ENCODE measurements at regions not wholly inside any gene's neighbourhood (a gene's known extent, or its start where the extent isn't known, plus 50 kb on each side); places are given as distances from the start of the nearest gene placed in this dataset.

DNA sequence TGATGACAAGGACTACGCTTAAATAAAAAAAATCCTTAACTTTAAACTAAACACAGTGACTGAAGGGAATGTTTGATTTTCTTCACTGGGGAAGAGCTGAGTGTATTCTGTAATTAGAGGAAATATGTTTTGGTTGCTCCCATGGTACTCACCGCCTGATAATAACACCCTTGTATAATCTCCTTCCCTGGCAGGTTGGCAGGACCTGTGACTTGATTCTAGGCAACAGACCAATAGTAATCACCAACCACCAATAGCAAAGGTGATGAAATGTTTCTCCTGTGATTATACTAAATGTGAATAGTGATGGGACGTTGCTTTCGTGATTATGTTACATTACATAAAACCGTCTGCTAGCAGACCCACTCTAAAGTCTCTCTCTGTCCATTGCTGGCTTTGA lies 536.8 kb upstream of the CPEB2 start:
- WGBS, 4 donors, result 65 to 90% (median 81%) methylated on average over 5 of the region's 5 CpGs
- no peaks in the 10 kb centered on the region for H3K4me1 ChIP-seq (replicated peaks in 1 of 2)
- H3K27me3 ChIP-seq, result no peaks in the 10 kb centered on the region

DNA sequence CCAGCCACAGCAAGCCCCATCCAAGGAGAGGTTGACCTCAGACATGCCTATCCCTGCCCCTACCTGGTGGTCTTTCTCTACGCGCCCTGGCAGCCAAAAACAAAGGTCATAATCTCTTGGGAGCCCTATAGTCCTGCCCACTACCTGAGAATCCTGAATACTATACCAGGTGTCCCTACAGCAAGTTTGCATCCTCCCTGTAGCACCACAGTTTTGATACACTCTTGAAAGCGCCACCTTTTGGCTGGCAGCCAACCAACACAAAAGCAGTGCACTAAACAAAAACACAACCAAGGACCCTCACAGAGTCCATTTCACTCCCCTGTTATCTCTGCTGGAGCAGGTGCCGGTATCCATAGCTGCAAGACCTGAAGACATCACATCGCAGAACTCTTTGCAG lies 523.8 kb upstream of the CPEB2 start:
- Histone ChIP-seq H3K4me3 (no peak overlapping the region), H3K27ac (no peak overlapping the region), H3K27me3 (no peaks in the 10 kb centered on the region), H3K36me3 (replicated peaks in 1 of 2) (no peaks in the 10 kb centered on the region), H3K9me3 (replicated peaks in 1 of 3) (no peaks in the 10 kb centered on the region), H3K4me1 (replicated peaks in 1 of 2) (no peaks in the 10 kb centered on the region)
- DNase-seq, result no peak
- TF ChIP-seq CTCF (IDR thresholded peaks at IDR 0.05) (no peak), POLR2A (IDR thresholded peaks at IDR 0.05) (no peak)
- intact Hi-C loops (cut with DNase I), result no loop called here
- WGBS, 4 donors, result 82 to 87% (median 86%) methylated on average over 5 of the region's 5 CpGs

More for the DNA sequence above, 536.8 kb upstream of the CPEB2 start:
- no peak overlapping the region for H3K27ac ChIP-seq
- no peak overlapping the region for H3K4me3 ChIP-seq
- no peak for DNase-seq
- no peaks in the 10 kb centered on the region for H3K36me3 ChIP-seq (replicated peaks in 1 of 2)
- intact Hi-C loops (cut with DNase I), result no loop called here
- TF ChIP-seq CTCF (IDR thresholded peaks at IDR 0.05), result no peak
- TF ChIP-seq POLR2A (IDR thresholded peaks at IDR 0.05), result no peak
- no peaks in the 10 kb centered on the region for H3K9me3 ChIP-seq (replicated peaks in 1 of 3)

- Histone ChIP-seq H3K27ac (no peak overlapping the region), H3K4me3 (no peak overlapping the region), H3K9me3 (replicated peaks in 1 of 3) (no peaks in the 10 kb centered on the region), H3K36me3 (replicated peaks in 1 of 2) (no peaks in the 10 kb centered on the region), H3K27me3 (no peaks in the 10 kb centered on the region), H3K4me1 (replicated peaks in 1 of 2) (no peaks in the 10 kb centered on the region)
- TF ChIP-seq POLR2A (IDR thresholded peaks at IDR 0.05) (no peak), CTCF (IDR thresholded peaks at IDR 0.05) (no peak)
- no peak for DNase-seq
- intact Hi-C loops (cut with DNase I), result no loop called here
- 85 to 97% (median 91%) methylated on average over 1 of the region's 1 CpG for WGBS, 4 donors
Measured at GRCh38 chr4:14496408-14496807, 505.9 kb upstream of the CPEB2 start.

GRCh38 chr4:14496969-14497368 lies 505.3 kb upstream of the CPEB2 start:
- Histone ChIP-seq H3K36me3 (replicated peaks in 1 of 2) (no peaks in the 10 kb centered on the region), H3K9me3 (replicated peaks in 1 of 3) (no peaks in the 10 kb centered on the region), H3K27me3 (no peaks in the 10 kb centered on the region), H3K4me3 (no peak overlapping the region), H3K27ac (no peak overlapping the region), H3K4me1 (replicated peaks in 1 of 2) (no peaks in the 10 kb centered on the region)
- intact Hi-C loops (cut with DNase I), result no loop called here
- no peak for DNase-seq
- TF ChIP-seq CTCF (IDR thresholded peaks at IDR 0.05), result no peak
- TF ChIP-seq POLR2A (IDR thresholded peaks at IDR 0.05), result no peak

All from adrenal gland (tissue), 9 donors.